ENCODE measurements at regions not wholly inside any gene's neighbourhood (a gene's known extent, or its start where the extent isn't known, plus 50 kb on each side); places are given as distances from the start of the nearest gene placed in this dataset.
"Not testable (repeated sequence)": the region's sequence is repeated elsewhere in the genome, so short reads cannot be mapped to it uniquely, and the experiment has no call there.

GRCh38 chr2:20949256-20949655 is 94.6 kb downstream of the APOB start:
- no peak for DNase-seq

- DNase-seq, result no peak
Observed at GRCh38 chr2:20946468-20946867, 97.4 kb downstream of the APOB start.

GRCh38 chr2:20943721-20944120 is 100.2 kb downstream of the APOB start:
- DNase-seq, result not testable (repeated sequence)

- DNase-seq, result no peak
Observed at GRCh38 chr2:20942646-20943125, 101.2 kb downstream of the APOB start.

GRCh38 chr2:20940856-20941255 is 103.0 kb downstream of the APOB start:
- DNase-seq, result no peak

GRCh38 chr2:20939931-20940795 is 103.7 kb downstream of the APOB start:
- DNase-seq, result no peak

- no peak for DNase-seq
Observed at GRCh38 chr2:20937353-20937752, 106.5 kb downstream of the APOB start.

GRCh38 chr2:20935168-20935775 is 108.6 kb downstream of the APOB start:
- DNase-seq, result no peak

- no peak for DNase-seq
Observed at GRCh38 chr2:20934236-20934635, 109.6 kb downstream of the APOB start.

GRCh38 chr2:20933714-20934113 is 110.2 kb downstream of the APOB start:
- no peak for DNase-seq

- DNase-seq, result no peak
Observed at GRCh38 chr2:20931346-20931745, 108.4 kb upstream of the LDAH start.

GRCh38 chr2:20930928-20931327 is 108.0 kb upstream of the LDAH start:
- peak; percentile 97 for DNase-seq

GRCh38 chr2:20929721-20930120 is 106.8 kb upstream of the LDAH start:
- no peak for DNase-seq

GRCh38 chr2:20928617-20929016 is 105.7 kb upstream of the LDAH start:
- DNase-seq, result no peak

- DNase-seq, result no peak
Observed at GRCh38 chr2:20925265-20925889, 102.5 kb upstream of the LDAH start.

GRCh38 chr2:20919297-20919800 is 96.4 kb upstream of the LDAH start:
- no peak for DNase-seq

GRCh38 chr2:20917719-20918572 is 95.0 kb upstream of the LDAH start:
- DNase-seq, result peak; percentile 20

GRCh38 chr2:20917287-20917660 is 94.4 kb upstream of the LDAH start:
- DNase-seq, result no peak

- DNase-seq, result peak; percentile 24
Observed at GRCh38 chr2:20916604-20917286, 93.8 kb upstream of the LDAH start.

GRCh38 chr2:20915271-20915670 is 92.4 kb upstream of the LDAH start:
- no peak for DNase-seq

GRCh38 chr2:20914771-20915170 is 91.9 kb upstream of the LDAH start:
- no peak for DNase-seq

GRCh38 chr2:20914087-20914486 is 91.2 kb upstream of the LDAH start:
- no peak for DNase-seq
